Activated CD4-positive, CD25-positive, alpha-beta regulatory T cell (primary cell): ENCODE measurements at regions not wholly inside any gene's neighbourhood (a gene's known extent, or its start where the extent isn't known, plus 50 kb on each side); places are given as distances from the start of the nearest gene placed in this dataset.
"Not testable (repeated sequence)": the region's sequence is repeated elsewhere in the genome, so short reads cannot be mapped to it uniquely, and the experiment has no call there.

Experiments used
- DNase-seq, 4 experiments: peaks; one replicate each; lab custom pipeline; 2025; lab: John Stamatoyannopoulos, UW

DNA sequence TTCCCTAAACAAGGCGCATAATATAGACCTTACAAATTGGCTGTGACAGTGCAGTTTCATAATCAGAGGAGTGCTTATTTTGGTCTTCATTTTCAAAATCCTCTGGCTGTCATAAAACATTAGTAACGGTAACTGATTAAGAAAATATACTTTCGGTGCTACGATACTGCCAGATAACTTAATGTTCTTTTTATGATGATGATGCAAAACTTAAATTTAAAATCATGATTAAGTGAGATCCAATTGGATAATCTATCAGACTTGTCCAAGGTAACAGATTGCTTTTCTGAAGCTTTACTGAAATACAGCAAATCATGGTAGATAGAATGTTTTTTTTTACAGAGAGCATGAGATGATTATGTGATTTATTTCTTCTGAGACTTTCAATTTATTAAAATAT is 364.2 kb upstream of the CNTN3 start:
- no peak for DNase-seq

GRCh38 chr3:74985028-74985904 is 370.8 kb upstream of the CNTN3 start:
- DNase-seq = not testable (repeated sequence)

- DNase-seq = no peak
These were observed 373.6 kb upstream of the CNTN3 start for GRCh38 chr3:74988095-74988494.

- no peak for DNase-seq
These were observed 378.4 kb upstream of the CNTN3 start for GRCh38 chr3:74992898-74993297.

DNA sequence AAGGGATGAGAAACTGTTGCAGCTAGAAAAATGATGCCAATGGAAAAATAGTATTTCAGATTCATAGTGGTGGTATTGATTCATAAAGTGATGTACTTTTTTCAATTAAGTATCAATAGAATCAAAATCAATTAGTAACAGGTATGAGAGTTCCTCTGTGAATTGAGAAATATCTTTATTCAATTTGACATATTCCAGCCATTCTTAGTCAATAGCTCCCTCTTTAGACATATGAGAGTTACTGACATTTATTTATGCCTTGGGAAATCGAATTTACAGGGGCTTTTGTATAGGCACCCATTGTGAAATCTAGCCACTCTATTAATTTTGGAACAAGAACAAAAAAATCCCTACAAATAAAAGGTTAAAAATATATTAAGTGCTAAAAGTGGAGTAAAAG is 386.9 kb upstream of the CNTN3 start:
- no peak for DNase-seq

- DNase-seq = no peak
These were observed 398.4 kb upstream of the CNTN3 start for GRCh38 chr3:75012791-75013331.

DNA sequence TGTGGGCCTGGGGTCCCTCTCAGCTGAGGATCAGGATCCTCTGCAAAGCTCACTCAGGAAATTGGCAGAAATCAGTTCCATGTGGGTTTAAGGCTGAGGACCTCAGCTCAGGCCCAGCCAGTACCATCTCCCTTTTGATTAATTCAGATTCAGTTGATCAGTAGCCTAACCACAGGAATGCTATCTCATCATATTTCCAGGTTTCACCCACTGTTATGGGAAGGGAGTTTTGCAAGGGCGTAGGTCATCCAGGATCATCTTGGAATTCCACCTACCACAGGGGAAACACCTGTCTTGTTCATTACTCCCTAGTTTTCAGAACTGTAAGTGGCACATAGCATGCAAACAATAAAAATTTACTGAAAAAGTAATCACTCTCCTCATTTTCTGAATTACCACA is 399.5 kb upstream of the CNTN3 start:
- DNase-seq = no peak

GRCh38 chr3:75015280-75015679 is 400.8 kb upstream of the CNTN3 start:
- DNase-seq = no peak

DNA sequence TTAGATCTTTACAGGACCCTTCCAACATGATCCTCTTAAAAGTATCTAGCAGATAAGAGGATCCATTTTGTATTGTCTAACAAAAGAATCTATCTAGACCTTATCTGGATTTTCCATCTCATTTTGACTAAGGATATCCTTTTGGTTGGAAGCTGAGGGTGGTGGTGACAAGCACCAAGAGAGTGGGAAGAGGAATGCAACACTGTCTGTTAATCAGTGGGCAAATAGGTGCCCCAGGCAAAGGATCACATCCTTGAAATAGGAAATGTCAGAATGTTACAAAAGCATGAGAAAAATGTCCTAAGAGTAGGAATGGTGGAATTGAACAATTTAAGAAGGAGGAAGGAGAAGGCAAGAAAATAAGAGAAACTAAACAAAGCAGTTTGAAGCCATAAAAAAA is 420.7 kb upstream of the CNTN3 start:
- DNase-seq = no peak

DNA sequence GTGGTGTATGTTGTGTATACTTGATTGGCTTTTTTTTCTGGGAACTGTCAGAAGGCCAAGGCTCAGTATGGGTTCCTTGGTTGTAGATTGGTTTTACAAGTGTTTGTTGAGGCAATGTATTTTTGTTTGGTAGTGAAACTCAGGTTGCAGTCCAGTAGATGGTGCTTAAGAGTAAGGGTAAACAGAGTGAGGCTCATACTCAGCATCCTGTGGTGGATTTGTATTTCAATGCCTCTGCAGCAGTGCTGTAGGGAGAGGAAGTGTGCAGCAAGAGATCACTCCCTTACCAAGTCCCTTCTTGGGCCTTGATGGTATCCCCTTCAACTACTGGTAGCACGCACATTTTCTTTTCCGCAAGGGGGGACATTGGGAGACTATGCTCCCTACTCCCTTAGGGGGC is 428.5 kb upstream of the CNTN3 start:
- DNase-seq = no peak

- no peak for DNase-seq
These were observed 434.2 kb upstream of the CNTN3 start for GRCh38 chr3:75048650-75049049.

DNA sequence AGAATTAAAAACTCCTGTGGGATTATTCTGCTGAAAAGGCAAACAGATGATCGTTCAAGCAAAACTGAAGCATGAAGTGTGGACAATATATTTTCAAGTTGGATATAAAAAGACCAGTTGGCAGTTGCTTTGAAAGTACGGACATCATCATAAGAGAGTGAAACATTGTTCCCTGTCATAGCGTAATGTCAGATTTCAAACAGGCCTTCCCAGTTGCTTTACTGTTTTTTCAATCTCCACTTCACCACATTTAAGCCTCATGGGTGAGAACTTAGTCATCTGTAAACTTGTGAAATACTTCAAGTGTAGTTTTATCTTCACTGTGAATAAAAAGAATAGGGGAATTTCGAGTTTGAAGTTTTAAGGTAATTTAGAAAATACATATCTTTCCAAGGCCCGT is 435.1 kb upstream of the CNTN3 start:
- DNase-seq = no peak

DNA sequence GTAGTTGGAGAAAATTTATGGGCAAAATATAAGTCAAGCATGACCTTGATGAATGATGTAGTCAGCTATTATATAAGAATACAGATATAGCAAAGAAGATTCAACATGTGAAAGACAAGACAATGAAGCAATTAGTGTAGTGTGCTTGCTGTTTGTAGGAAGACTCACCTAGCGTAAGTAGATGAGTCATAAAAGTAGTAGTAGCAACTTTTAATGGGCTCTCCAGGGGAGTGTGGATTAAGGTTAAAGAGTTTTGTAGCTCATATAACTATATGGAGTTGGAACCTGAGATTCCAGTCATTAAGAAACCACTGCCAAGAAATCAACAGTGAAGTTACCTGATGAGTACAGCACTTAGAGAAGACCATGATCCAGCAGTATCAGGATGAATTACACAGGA is 444.7 kb upstream of the CNTN3 start:
- no peak for DNase-seq

DNA sequence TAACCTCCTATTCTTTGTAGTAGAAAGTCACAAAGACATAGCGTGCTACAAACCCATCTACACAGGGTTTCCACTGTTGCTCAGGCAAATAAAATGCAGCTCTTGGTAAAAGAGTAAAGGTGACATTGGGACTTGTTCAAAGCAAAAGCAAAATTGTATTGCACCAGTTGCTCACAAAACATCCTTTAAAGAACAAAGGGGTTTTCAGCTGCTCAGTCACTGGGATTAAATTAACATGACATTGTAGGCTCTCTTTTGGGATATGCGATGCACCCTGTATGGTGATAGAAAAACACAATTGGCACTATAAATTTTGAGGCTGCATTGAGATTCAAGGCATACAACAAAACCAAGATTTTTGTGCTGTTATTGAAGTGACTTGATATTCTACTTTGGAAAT is 447.3 kb upstream of the CNTN3 start:
- DNase-seq = no peak

DNA sequence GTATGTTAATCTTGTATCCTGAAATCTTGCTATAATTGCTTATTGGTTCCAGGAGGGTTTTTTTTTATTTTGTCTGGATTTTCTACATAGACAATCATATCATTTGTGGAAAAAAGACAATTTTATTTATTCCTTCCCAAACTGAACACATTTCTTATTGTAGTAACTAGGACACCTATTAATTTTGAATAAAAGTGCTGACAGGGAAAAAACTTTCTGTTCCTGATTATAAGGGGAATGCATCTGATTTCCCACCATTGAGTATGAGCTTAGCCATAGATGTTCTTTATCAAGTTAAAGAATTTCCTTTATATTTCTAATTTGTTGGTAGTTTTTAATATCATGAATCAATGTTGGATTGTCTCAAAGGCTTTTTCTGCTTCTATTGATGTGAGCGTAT is 460.7 kb upstream of the CNTN3 start:
- DNase-seq = no peak

GRCh38 chr3:75076481-75076880 is 462.0 kb upstream of the CNTN3 start:
- DNase-seq = no peak

GRCh38 chr3:75078290-75078689 is 463.8 kb upstream of the CNTN3 start:
- no peak for DNase-seq

GRCh38 chr3:75082845-75083244 is 468.4 kb upstream of the CNTN3 start:
- DNase-seq = no peak

- DNase-seq = no peak
These were observed 475.4 kb upstream of the CNTN3 start for GRCh38 chr3:75089841-75090240.

GRCh38 chr3:75101329-75102147 is 487.1 kb upstream of the CNTN3 start:
- no peak for DNase-seq

DNA sequence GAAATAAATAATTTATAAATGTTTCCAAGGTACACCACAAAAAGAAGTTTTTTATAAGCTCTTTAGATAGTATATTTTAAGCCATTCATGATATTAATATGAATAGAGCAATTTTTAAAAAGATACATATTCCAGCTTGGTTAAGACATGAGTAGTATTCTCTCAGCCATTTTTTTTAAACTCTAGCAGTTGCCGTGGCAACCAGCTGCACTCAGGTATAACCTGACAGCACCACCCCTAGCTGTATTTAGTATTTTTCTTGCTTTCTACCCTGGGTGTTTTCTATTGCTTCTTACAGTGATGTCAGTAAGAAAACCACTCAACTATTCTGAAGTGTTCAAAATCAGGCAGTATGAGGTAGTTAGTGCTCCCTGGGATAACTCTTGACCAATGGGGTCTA is 496.3 kb upstream of the CNTN3 start:
- DNase-seq = no peak

GRCh38 chr3:75115695-75116094 is 501.2 kb upstream of the CNTN3 start:
- no peak for DNase-seq

DNA sequence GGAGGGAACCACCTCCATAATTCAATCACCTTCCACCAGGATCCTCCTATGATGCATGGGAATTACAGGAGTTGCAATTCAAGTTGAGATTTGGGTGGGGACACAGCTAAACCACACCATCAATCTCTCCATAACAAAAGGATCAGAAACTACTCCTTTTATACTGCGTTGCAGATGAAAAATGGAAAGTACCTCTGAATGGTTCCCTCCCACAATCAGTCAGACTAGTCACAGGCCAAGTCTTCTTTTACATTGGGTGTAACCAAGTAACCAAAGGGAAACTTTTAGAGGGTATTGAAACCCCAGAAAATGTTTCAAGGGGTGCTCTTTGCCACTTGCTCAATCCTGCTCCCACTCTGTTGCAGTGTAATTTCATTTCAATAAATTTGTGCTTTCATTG is 504.3 kb upstream of the CNTN3 start:
- DNase-seq = no peak
